ENCODE measurements at regions not wholly inside any gene's neighbourhood (a gene's known extent, or its start where the extent isn't known, plus 50 kb on each side); places are given as distances from the start of the nearest gene placed in this dataset.

DNA sequence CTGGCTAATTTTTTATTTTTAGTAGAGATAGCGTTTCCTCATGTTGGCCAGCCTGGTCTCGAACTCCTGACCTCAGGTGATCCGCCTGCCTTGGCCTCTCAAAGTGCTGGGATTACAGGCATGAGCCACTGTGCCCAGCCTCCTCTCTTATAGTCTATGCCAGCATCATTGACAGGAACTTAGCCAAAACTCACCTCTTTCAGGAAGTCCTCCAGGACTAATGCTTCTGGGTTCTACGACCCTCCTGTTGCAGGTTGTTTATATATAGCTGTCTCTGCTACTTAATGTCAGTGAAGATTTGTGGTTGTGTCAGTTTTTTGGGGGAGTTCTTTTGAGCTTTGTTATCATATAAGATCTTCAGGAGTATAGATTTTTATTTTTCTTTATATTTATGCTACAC, 112.1 kb upstream of the CDC42EP3 start:
- Histone ChIP-seq H3K27me3 (ENCODE audit: insufficient read depth, low read length) (no peaks in the 10 kb centered on the region), H3K9me3 (ENCODE audit: low read depth, low read length) (peaks cover 12% of the 10 kb centered on the region), H3K4me1 (ENCODE audit: insufficient read depth, low read length) (no peaks in the 10 kb centered on the region), H3K4me3 (ENCODE audit: low read length) (no peak overlapping the region)

DNA sequence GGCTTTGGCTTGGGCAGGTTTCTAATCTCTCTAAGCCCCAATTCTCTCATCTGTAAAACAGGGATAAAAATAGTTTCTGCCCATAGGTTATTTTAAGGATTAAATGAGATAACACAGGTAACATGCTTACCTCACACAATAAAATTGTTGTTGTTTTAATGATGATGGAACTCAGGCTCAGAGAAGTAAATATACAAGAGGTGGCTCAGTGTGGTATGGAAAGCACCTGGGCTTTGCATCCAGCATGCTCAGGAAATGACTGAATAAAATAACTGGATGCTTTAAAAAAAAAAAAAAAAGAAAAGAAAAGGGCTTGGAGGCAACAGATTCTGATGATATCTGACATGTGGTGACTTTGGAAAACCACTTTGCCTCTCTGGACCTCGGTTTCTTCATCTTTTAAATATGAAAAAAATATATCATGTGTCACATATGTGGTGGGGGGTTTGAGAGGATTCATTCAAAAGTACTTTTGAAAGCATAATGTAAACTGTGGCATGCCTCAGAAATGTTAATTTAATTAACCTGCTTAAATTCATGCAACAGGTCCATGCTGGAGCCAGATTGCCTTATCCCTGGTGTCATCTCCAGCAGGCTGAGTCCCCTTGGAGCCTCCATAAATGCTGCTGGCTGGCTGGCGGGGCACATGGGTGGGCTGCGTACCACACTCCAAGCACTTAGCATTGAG, 112.8 kb upstream of the CDC42EP3 start:
- Histone ChIP-seq H3K4me1 (ENCODE audit: insufficient read depth, low read length) (no peaks in the 10 kb centered on the region), H3K4me3 (ENCODE audit: low read length) (no peak overlapping the region), H3K9me3 (ENCODE audit: low read depth, low read length) (peaks cover 19% of the 10 kb centered on the region), H3K27me3 (ENCODE audit: insufficient read depth, low read length) (no peaks in the 10 kb centered on the region)

DNA sequence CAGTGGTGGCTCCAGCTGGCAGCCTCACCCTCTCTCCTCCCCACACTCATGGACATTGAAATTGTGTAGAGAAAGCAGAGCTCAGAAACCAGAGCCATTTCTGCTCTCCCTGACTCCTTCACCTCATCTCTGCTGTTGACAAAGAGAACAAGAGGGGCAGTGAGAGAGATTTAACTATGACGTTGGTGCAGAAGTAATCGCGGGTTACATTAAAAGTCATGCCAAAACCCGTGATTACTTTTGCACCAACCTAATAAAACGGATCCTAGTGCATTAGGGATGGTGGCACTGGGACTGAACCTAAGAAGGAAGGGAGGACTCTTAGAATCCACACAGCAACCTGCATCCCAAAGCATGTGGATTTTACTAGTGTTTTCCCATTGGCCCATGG, 113.3 kb upstream of the CDC42EP3 start:
- H3K9me3 ChIP-seq (ENCODE audit: low read depth, low read length) = peaks cover 21% of the 10 kb centered on the region
- no peak overlapping the region for H3K4me3 ChIP-seq (ENCODE audit: low read length)
- H3K4me1 ChIP-seq (ENCODE audit: insufficient read depth, low read length) = no peaks in the 10 kb centered on the region
- no peaks in the 10 kb centered on the region for H3K27me3 ChIP-seq (ENCODE audit: insufficient read depth, low read length)

DNA sequence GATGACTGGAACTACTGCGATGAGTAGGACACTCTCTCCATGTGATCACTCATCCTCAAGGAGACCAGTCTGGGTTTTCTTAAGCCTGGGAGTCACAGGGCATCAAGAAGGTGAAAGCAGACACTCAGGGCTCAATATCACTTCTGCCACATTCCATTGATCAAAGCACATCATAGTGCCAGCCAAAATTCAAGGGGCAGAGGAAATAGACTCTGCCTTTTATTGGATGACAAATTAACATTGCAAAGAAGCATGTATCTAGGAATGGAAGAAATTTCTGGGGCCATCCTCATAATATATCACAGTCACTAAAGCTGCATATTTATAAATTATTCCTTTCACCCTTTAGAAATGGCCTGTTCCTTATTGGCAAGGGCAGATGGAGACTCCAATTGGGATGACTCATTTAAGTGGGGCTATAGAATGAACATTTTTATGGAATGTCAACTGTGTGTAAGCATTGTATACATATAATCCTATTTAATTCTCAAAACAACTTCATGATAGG, 114.8 kb upstream of the CDC42EP3 start:
- Histone ChIP-seq H3K27me3 (ENCODE audit: insufficient read depth, low read length) (no peaks in the 10 kb centered on the region), H3K9me3 (ENCODE audit: low read depth, low read length) (peaks cover 21% of the 10 kb centered on the region), H3K4me3 (ENCODE audit: low read length) (no peak overlapping the region), H3K4me1 (ENCODE audit: insufficient read depth, low read length) (no peaks in the 10 kb centered on the region)

DNA sequence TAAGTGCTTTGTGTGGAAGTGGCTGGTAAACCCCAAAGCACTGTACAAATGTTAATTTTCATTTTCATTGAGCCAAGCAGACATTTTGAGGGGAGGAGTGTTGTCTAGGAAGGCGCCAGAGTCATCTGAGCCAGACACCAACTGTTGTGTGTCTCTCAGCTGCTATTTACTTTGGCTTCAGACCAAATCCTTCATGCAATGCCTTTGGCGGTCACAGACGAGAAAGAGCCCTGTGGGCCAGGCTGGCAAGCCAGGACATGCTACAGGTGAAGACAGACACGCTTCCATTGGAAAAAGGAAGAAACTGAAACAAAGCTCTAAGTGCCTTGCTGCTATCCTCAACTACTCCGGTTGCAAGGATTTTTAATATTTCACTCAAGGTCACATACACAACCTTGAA, 115.4 kb upstream of the CDC42EP3 start:
- Histone ChIP-seq H3K4me1 (ENCODE audit: insufficient read depth, low read length) (no peaks in the 10 kb centered on the region), H3K4me3 (ENCODE audit: low read length) (no peak overlapping the region), H3K27me3 (ENCODE audit: insufficient read depth, low read length) (no peaks in the 10 kb centered on the region), H3K9me3 (ENCODE audit: low read depth, low read length) (peaks cover 21% of the 10 kb centered on the region)

DNA sequence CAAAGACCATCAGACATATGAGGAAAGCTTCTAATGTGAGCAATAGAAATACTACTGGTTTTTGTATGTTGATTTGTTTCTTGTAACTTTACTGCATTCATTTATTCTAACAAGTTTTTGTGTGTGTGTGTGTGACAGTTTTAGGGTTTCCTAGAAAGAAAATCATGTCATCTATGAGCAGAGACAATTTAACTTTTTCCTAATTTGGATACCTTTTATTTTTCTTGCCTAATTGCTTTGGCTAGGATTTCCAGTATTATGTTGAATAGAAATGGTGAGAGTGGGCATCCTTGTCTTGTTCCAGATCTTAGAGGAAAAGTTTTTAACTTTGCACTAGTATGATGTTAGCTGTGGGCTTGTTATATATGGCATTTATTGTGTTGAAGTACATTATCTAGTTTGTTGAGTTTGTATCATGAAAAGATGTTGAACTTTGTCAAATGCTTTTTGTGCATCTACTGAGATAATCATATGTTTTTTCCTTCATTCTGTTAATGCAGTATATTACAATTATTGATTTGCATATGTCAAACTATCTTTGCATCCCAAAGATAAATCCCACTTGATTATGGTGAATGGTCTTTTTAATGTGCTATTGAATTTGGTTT, 117.3 kb upstream of the CDC42EP3 start:
- peaks cover 21% of the 10 kb centered on the region for H3K9me3 ChIP-seq (ENCODE audit: low read depth, low read length)
- H3K4me1 ChIP-seq (ENCODE audit: insufficient read depth, low read length) = peaks cover 3% of the 10 kb centered on the region
- H3K4me3 ChIP-seq (ENCODE audit: low read length) = no peak overlapping the region
- H3K27me3 ChIP-seq (ENCODE audit: insufficient read depth, low read length) = no peaks in the 10 kb centered on the region

DNA sequence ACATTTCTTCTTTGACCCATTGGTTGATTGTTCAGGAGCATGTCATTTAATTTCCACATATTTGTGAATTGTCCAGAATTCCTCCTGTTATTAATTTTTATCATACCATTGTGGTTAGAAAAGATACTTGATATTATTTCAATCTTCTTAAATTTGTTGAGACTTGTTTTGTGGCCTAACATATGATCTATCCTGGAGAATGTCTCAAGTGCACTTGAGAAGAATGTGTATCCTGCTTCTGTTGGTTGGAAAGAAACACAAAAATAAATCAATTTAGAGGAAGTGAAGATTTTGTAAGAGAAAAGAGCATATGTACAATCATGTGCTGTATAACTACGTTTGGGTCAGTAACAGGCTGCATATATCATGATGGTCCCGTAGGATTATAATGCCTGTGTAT, 118.6 kb upstream of the CDC42EP3 start:
- peaks cover 21% of the 10 kb centered on the region for H3K9me3 ChIP-seq (ENCODE audit: low read depth, low read length)
- peaks cover 3% of the 10 kb centered on the region for H3K4me1 ChIP-seq (ENCODE audit: insufficient read depth, low read length)
- H3K4me3 ChIP-seq (ENCODE audit: low read length) = no peak overlapping the region
- no peaks in the 10 kb centered on the region for H3K27me3 ChIP-seq (ENCODE audit: insufficient read depth, low read length)

DNA sequence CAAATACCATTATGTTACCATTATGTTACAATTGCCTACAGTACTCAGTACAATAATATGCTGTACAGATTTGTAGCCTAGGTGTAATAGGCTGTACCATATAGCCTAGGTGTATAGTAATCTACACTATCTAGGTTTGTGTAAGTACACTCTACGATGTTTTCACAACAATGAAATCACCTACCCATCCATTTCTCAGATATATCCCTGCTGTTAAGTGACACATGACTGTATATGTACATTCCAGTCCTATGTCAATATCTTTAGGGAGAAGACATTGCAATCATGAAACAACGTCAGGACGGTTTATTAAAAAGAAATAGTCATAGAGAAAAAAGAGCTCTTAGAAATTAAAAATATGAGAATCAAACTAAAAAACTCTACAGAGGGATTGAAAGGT, 119.0 kb upstream of the CDC42EP3 start:
- Histone ChIP-seq H3K4me1 (ENCODE audit: insufficient read depth, low read length) (peaks cover 3% of the 10 kb centered on the region), H3K4me3 (ENCODE audit: low read length) (no peak overlapping the region), H3K9me3 (ENCODE audit: low read depth, low read length) (peaks cover 21% of the 10 kb centered on the region), H3K27me3 (ENCODE audit: insufficient read depth, low read length) (no peaks in the 10 kb centered on the region)

DNA sequence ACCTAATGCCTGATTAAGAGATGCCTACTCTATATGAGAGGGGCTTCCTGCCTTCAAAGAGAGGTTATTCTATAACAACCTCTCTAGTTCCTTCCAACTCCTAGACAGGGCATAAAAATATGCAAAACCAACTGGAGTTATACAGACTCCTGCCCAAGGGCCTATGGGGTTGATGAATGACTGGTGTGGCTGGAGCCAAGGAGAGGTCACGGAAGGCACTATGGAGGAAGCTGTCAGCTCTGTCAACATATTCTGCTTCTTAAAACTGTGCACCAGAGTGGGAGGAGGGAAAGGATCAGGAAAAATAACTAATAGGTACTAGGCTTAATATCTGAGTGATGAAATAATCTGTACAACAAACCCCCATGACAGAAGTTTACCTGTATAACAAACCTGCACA, 120.9 kb upstream of the CDC42EP3 start:
- Histone ChIP-seq H3K9me3 (ENCODE audit: low read depth, low read length) (peaks cover 20% of the 10 kb centered on the region), H3K27me3 (ENCODE audit: insufficient read depth, low read length) (no peaks in the 10 kb centered on the region), H3K4me1 (ENCODE audit: insufficient read depth, low read length) (peaks cover 11% of the 10 kb centered on the region), H3K4me3 (ENCODE audit: low read length) (no peak overlapping the region)

DNA sequence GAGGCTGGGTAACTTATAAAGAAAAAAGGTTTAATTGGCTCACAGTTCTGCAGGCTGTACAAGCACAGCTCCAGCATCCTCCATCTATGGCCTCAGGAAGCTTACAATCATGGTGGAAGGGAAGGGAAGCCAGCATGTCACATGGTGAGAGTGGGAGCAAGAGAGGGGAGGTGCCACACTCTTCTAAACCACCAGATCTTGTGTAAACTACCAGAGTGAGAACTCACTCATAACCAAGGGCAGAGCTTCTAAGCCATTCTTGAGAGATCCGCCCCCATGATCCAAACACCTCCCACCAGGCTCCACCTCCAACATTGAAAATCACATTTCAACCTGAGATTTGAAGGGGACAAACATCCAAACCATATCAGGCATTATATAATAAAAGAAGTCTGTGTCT, 121.6 kb upstream of the CDC42EP3 start:
- H3K9me3 ChIP-seq (ENCODE audit: low read depth, low read length) = peaks cover 14% of the 10 kb centered on the region
- H3K4me3 ChIP-seq (ENCODE audit: low read length) = no peak overlapping the region
- H3K4me1 ChIP-seq (ENCODE audit: insufficient read depth, low read length) = peaks cover 17% of the 10 kb centered on the region
- no peaks in the 10 kb centered on the region for H3K27me3 ChIP-seq (ENCODE audit: insufficient read depth, low read length)

DNA sequence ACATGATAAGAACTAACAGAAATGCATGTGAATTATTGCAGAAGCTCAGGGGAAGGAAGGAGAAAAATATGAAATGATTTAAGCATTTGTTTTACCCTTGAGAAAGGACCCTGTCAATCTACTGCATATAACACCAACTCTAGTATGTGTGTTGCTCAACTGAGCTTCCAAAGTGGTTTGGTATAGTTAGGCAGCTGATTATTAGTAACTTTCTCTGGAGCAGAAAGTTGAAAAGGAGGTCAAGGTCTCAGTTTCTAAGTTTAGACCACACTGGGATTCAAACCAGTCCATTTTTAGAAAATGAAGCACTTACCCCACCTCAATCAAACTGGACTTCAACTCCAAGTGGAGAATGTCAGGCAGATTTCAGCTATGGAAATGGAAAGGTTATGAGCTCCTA, 123.3 kb upstream of the CDC42EP3 start:
- Histone ChIP-seq H3K27me3 (ENCODE audit: insufficient read depth, low read length) (no peaks in the 10 kb centered on the region), H3K4me1 (ENCODE audit: insufficient read depth, low read length) (peaks cover 27% of the 10 kb centered on the region), H3K9me3 (ENCODE audit: low read depth, low read length) (no peaks in the 10 kb centered on the region), H3K4me3 (ENCODE audit: low read length) (no peak overlapping the region)

DNA sequence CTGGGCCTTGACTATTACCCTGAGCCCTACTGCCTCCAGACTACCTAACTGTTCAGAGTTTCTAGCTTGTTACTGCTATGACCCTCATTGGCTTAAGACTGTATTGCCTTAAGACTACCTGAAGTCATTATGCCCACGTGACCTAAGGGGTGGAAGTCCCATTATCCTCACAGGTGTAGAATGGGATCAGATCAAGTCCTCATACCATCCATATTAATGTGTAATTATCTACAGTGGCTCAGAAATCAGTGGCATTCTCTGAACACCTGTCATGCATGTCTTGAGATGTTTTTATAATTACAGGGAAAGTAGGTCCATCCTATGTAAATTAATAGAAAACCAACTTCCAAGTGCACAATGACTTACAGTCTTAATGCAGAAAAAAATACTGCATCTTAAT, 124.0 kb upstream of the CDC42EP3 start:
- Histone ChIP-seq H3K4me1 (ENCODE audit: insufficient read depth, low read length) (peaks cover 27% of the 10 kb centered on the region), H3K27me3 (ENCODE audit: insufficient read depth, low read length) (no peaks in the 10 kb centered on the region), H3K9me3 (ENCODE audit: low read depth, low read length) (no peaks in the 10 kb centered on the region), H3K4me3 (ENCODE audit: low read length) (no peak overlapping the region)

DNA sequence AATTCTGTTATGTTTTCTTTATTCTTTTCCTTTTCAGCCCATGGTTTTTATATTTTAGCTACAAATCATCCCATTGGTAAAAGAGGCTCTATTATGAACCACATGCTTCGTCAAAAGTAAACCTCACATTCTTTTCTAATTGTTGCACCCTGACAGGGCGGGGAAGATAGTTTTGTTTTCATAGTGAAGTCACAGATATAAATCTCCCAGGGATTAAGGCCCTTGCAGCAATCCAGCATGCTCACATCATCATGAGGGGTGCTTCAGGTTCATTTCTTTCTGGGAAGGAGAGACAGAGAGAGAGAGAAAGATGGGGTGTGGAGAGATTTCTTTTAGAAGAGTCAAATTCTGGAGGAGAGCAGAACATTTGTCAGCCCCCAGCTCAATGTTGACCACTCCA, 124.5 kb upstream of the CDC42EP3 start:
- H3K4me1 ChIP-seq (ENCODE audit: insufficient read depth, low read length) = peaks cover 27% of the 10 kb centered on the region
- no peaks in the 10 kb centered on the region for H3K9me3 ChIP-seq (ENCODE audit: low read depth, low read length)
- no peaks in the 10 kb centered on the region for H3K27me3 ChIP-seq (ENCODE audit: insufficient read depth, low read length)
- H3K4me3 ChIP-seq (ENCODE audit: low read length) = no peak overlapping the region

DNA sequence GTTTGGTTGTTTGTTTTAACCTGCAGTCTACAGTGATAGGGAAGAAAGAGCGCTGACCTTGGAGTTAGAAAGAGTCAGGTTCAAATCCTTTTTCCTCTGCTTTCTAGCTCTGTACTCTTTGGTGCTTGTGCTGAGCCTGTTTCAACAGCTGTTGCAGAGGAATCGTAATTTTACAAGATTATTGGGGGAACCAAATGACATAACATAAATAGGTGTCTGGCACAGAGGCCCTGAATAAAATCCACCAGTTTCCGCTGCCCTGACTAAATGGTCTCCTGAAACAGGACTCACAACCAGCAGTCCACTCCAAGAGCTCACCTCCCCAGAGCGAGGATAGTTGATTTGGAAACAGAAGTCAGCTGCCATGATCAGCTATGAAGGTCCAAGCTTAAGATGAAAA, 125.0 kb upstream of the CDC42EP3 start:
- H3K4me1 ChIP-seq (ENCODE audit: insufficient read depth, low read length) = peaks cover 27% of the 10 kb centered on the region
- no peak overlapping the region for H3K4me3 ChIP-seq (ENCODE audit: low read length)
- no peaks in the 10 kb centered on the region for H3K9me3 ChIP-seq (ENCODE audit: low read depth, low read length)
- no peaks in the 10 kb centered on the region for H3K27me3 ChIP-seq (ENCODE audit: insufficient read depth, low read length)

DNA sequence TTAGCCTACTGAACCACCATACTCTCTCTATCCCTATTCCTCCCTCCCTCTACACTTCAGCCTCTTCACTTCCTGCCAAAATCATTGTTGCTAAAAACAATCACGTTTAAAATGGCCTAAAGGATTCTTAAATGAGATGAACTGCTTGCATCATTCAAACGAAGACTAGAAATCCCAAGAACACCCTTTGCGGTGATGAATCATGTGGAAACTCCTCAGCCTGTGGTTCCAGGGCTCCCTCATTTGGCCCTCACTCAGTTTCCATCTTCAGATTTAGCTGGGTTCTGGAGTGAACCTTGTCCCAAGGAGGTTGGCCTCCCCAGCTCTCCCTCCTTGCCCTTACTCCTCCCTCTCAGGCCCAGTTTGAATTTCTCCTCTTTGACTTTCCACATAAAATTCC, 125.6 kb upstream of the CDC42EP3 start:
- H3K27me3 ChIP-seq (ENCODE audit: insufficient read depth, low read length) = no peaks in the 10 kb centered on the region
- H3K4me3 ChIP-seq (ENCODE audit: low read length) = no peak overlapping the region
- H3K9me3 ChIP-seq (ENCODE audit: low read depth, low read length) = no peaks in the 10 kb centered on the region
- peaks cover 27% of the 10 kb centered on the region for H3K4me1 ChIP-seq (ENCODE audit: insufficient read depth, low read length)
